PC-9 (cell line): ENCODE measurements at regions not wholly inside any gene's neighbourhood (a gene's known extent, or its start where the extent isn't known, plus 50 kb on each side); places are given as distances from the start of the nearest gene placed in this dataset.

Experiments used
- CTCF ChIP-seq: fragments of 200-600 bp; sonication (generic); conservative IDR thresholded peaks from 2 replicates; pipeline ENCODE4 v1.6.1; 2017; ENCODE audit warnings: mixed run types, antibody characterized with exemption, mild to moderate bottlenecking, moderate library complexity
- EZH2 ChIP-seq: fragments of 200-600 bp; sonication (generic); IDR thresholded peaks from 2 replicates; pipeline ENCODE4 v1.8.0; 2017; ENCODE audit warnings: antibody characterized with exemption, low read depth

DNA sequence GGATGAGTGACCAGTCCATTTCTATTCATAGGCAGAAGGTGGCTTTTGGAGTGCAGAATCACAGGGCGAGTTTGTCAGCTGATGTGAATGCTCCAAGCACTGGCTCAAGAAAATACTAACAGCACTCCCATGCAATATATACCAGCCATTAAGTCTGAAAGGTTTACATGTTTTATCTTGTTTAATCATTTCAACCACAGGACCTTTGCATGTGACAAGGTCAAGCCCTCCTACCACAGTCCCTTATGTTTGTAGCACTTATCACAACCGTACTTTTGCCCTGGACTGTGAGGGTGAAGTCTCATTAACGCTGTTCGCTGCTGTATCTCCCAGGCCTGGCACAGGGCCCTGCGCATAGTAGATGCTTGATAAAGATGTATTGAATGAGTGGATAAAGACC, 99.3 kb upstream of the PMEPA1 start:
- TF ChIP-seq EZH2, result no peak
- no peak for TF ChIP-seq CTCF
